H54 (cell line): ENCODE measurements at regions not wholly inside any gene's neighbourhood (a gene's known extent, or its start where the extent isn't known, plus 50 kb on each side); places are given as distances from the start of the nearest gene placed in this dataset.

Experiments used
- DNase-seq: peaks from one replicate; pipeline ENCODE4 v3.0.0; 2011; ENCODE audit warnings: low spot score, mixed read lengths; ENCODE audit not compliant: insufficient read length
- FAIRE-seq: peaks from 3 replicates; lab custom pipeline; 2011; peaks lifted over from hg19 to GRCh38; lab: Jason Lieb, UNC
- POLR2A ChIP-seq: IDR thresholded peaks from 2 replicates; pipeline ENCODE4 v1.6.1; 2011; ENCODE audit warnings: low read depth, mild to moderate bottlenecking, low read length

DNA sequence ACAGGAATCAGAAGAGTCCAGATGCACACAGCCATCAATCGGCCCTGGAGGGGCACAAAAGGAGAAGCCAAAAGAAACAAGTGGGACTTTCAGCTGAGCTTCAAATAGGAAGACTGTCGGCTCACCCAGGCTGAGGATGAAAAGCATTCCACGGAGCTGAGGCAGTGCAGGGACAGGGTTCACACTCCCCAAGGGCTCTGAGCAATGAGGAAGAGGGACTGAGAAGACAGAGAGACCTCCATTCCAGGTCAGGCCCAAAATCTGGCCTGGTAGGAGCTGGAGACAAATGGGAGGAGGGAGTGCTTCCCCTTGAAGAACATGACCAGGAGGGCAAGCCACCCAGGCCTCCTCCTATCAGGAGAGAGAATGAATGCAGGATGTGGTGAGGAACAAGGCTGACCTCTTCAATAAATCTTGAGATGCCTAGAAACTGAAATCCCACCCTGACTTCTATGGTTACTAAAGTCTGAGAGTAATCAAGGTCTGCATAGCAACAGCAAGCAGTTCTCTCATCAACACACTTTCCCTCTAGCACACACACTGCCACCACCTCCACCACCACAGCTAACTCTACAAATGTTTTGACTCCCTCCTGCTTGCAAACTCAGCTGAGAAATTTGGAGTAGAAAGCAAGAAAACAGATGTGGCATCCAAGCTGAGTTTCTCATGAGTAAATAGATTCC lies 434.4 kb downstream of the TNS1 start:
- FAIRE-seq (no peak), DNase-seq (no peak)
- TF ChIP-seq POLR2A, result no peak

DNA sequence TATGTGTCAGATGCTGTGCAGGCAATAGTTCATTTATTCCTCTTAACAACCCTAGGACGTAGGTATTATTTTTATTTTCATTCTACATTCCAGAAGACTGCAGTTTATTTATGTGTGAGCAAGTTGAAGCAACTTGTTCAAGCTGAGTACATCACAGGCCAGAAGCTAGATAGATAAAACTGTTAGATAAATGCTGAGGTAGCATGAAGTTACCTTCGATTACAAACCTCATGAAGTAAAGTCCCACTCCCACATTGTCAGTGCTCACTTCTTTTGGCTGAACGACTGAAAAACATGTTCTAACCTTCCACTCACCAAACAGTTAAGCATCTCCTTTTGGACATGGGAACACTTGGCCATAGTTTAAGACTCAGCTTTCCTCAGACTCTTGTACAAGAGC lies 439.2 kb downstream of the TNS1 start:
- FAIRE-seq, result no peak
- DNase-seq, result no peak
- TF ChIP-seq POLR2A, result no peak

DNA sequence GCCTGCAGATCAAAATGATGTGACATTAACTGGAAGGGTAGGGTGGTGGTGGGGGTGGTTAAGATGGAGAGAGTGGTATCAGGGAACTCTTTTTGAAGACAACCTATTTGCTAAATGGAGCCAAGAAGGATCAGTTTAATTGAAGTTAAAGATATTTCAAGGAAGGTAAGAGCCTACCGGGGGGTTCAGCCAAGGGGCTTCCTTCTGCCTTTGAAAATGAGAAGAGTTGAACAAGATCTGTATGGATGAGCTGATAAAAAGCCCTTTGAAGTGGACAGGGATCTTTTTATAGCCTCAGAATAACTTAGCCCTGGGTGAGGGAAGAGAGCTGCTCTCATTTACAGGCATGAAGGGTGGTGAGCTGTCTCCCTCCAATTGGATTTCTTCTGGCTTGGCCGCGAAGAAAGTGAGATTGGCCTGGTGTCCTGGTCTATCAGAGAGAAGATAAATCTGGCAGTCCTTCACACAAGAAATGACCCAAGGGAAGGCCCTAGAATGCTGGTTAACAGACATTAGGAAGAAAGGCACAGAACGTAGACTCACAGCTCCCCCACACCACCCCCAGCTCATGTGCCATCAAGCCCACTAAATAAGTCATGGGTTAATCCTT lies 439.8 kb downstream of the TNS1 start:
- TF ChIP-seq POLR2A, result no peak
- FAIRE-seq (no peak), DNase-seq (no peak)

DNA sequence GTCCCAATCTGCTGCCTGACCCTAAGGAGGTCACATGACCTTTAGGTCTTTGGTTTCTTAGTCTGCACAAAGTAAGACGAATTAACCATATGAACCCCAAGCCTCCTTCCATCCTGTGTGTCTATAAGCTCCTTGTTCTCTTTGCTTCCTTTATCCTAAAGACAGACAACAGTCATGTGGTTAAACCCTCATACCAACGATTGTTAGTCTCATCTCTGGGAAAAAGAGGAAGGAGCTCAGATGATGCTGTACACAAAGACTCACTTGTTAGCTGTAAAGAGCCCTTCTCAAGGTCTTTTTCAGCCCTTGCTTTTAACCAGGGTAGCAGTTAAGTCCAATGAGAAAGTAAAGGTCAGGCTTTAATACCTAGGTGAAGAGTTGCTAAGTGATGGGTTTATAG lies 443.7 kb downstream of the TNS1 start:
- no peak for TF ChIP-seq POLR2A
- DNase-seq, result no peak
- FAIRE-seq, result no peak

DNA sequence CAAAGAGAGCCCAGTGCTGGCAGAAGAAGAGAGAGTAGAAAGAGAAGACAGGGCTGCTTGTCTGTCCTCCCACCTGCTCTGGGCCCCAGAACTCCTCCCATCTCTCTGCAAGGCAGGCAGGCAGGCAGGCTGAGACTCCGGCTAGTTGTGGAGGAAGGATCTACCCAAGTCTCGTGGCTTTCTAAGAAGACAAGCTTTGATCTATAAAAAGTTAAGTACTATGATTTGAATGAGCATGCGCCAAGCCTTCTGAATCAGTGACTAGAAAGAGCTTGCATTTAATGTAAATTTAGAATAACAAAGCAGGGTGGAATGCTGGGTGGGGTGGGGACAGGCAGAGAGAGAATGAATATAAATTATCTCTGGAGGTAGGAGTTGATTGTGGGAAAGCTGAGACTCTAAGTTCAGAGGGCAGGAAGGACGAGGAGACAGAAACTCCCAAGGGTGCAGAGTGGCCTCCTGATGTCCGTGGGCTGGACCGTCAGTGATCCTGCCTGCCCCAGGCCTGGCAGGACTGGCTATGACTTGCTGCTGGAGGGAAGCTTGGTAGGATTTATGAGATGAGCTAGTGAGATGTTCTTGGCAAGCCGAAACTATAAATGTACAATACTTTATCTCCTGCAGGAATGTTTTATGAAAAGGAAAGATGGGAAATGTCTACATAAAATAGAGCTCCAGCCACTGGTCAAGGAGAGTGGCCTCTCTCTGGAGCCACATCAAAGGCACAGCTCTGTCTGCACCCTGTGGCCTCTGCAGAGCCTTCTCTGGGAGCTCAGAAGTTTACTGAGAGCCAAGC lies 447.5 kb downstream of the TNS1 start:
- no peak for DNase-seq
- TF ChIP-seq POLR2A, result no peak
- no peak for FAIRE-seq

DNA sequence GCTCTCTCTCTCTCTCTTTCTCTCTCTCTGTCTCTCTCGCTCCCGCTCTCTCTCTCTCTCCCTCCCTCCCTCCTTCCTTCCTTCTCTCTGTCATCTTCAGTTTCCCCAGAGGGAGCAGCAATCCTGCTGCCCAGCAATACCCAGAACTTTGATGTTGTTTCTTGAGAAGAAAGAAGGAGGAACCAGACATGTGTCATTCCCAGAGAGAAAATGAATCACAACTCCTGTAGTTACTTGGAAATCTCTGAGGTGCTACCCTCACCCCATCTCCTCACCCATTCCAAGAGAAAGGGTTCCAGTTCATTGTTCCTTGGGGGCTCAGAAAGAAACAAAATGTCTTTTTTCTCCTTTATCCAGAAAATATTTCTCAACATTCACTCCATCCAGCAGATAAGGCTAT lies 449.1 kb downstream of the TNS1 start:
- no peak for FAIRE-seq
- no peak for TF ChIP-seq POLR2A
- no peak for DNase-seq

DNA sequence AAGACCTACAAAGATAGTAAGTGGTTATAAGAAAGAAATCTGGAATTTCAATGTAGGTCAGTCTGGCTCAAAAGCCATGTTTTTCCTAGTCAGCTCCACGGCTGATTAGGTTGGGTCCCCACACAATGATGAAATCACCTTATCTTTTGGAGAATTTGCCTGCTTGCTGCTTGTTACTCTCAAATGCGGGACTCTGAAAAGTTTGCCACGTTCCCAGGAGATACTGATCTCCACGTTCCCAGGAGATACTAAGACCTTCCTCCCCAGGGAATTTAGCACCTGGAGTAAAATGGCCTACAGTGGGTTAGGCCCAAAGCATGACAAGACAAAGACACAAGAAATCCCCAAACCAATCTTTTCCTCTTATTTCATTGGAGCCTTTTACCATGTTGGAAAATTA lies 449.6 kb downstream of the TNS1 start:
- FAIRE-seq (no peak), DNase-seq (no peak)
- no peak for TF ChIP-seq POLR2A

DNA sequence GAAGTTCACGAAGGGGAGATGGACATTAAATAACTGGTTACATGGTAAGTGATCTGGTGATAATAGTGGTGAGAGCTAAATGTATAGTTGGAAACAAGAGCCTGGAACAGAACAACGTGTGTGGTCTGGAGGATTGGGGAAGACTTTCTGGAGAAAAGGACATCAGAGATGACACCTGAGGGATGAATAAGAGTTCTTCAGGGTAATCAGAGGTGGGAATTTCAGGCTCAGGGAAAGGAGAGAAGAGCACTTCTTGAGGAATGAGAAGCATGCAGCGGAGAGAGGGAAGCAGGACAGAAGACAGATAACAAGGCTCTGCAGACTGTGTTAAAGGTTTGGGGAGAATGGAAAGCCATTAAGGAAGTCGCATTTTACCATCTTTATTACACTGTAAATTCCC lies 450.7 kb downstream of the TNS1 start:
- DNase-seq (no peak), FAIRE-seq (no peak)

DNA sequence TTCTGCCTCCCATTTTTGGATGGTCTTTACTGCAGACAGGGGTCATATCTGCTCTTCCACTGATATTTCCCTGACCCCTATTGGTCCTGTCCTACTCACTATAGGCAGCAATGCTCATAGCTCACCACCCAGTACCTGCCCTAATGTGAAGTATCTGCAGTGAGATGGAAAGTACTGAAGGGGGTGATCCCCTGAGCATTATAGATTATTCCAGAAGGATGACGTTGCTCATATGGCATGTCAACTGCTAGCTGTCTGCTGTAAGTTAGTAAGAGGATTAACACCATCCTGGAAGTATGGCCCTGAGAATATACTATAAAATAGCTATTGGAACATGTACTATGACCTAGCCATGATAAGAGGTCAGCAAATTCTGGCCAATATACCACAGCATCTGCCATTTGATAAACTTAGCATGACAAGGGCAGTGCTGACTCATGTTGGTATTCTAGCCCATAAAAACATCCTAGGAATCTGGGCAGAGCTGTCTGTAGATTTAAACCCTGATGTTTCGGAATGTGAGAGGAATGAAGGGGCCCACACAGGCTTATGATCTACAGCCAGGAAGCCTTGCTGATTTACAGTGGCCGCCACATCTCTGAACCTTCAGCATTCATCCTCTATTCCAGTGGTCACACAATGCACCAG lies 451.4 kb downstream of the TNS1 start:
- TF ChIP-seq POLR2A, result no peak
- DNase-seq (no peak), FAIRE-seq (peak; percentile 38)

More for the DNA sequence above, 450.7 kb downstream of the TNS1 start:
- no peak for TF ChIP-seq POLR2A

DNA sequence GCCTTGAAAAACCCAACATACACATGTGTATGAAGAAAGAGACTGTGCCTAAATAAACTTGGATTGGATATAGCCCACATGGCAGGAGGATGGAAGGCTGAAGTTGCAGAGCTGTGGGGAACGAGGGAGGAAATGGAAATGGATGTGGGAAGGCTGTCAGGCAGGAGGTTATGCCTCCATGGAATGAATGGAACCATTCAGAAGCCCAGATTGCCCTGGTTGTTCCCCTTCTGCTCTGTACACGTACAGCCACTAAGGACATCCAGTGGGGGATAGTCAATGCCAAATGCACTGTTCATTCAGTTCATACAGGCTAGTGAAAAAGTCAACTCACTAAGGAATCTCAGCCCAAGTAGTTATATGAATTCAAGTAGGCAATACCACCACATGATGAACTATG lies 463.7 kb downstream of the TNS1 start:
- TF ChIP-seq POLR2A, result no peak
- DNase-seq (no peak), FAIRE-seq (no peak)

DNA sequence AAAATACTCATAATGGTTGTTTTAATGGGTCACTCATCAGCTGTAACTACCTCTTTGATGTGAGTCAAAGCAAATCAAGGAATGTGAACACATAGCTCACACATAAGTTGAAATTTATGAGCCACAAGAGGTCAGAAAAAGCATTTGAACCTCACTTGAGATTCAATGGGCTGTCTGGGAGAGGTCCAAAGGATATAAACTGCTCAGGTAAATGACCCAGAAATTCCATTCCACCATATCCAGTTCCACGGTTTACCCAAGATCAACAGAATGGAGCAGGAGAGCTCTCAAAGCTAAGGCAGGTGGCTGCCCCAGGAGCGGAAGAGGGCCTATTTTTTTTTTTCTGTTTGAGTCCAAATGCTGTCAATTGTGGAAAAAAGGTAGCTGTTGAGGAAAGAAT lies 464.1 kb downstream of the TNS1 start:
- DNase-seq (no peak), FAIRE-seq (no peak)
- TF ChIP-seq POLR2A, result no peak

DNA sequence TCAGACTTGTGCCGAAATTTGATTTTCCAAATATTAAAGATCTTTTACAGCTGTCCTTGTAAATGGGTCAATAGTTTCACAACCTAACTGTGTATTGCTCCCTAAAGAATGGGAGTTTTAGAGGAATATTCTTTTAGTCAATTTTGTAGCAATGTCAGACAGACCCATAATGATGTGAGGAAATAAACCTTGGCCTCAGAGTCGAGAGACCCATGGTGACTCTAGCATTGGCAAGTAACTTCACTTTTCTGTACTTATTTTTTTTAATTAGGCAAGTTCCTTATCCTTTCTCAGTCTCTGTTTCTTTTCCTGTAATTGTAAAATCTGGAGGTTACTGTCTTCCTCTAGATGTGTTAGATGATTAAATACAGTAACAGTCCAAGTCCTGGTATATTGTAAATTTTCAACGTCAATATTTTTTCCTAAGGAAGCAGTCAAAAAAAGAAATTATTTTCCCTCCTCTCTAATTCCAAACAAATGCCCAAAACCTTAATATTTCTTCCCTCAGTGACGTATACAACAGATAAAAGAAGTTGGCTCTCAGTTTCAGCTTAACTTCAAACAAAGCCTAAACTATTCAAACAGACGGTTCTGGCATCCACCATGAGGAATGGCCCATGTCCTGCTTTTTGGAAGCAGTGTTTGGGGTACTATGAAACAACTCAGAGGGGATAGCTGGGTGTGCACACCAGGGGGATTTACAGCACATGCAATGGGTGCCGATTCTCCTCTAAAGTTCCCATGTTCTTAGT lies 466.7 kb downstream of the TNS1 start:
- no peak for FAIRE-seq
- no peak for TF ChIP-seq POLR2A
- DNase-seq, result no peak

DNA sequence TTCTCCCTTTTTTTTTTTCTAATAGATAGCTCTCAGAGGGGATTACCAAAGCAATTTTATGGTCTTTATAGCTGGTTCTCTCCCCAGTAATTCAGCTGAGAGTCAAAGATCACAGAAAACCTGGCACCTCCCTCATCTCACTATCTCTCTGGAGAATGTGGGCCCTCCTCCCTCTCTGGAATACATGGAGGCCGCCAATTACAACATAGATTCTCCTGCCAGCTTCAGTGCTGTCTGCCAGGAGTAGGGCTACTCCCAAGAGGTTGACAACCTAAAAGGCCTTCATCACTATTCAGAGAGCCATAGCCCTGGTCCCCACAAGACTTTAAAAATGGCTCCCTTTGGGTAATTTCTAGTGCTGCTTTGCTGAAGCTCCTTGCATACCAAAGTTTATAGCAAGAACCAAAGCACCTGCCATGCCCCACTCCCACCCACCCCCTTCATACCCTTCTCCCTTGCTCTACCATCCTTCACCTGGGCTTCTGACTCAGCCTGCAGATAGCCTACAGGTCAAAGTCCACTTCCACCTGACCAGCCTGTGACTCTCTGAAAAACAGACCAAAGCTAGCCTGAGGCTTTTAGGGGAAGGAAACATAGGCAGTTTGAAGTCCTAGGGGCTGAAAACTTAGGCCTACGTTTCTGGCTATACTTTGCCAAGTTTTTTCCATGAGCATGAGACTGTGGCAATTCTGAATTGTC lies 472.3 kb downstream of the TNS1 start:
- no peak for TF ChIP-seq POLR2A
- FAIRE-seq (no peak), DNase-seq (no peak)

DNA sequence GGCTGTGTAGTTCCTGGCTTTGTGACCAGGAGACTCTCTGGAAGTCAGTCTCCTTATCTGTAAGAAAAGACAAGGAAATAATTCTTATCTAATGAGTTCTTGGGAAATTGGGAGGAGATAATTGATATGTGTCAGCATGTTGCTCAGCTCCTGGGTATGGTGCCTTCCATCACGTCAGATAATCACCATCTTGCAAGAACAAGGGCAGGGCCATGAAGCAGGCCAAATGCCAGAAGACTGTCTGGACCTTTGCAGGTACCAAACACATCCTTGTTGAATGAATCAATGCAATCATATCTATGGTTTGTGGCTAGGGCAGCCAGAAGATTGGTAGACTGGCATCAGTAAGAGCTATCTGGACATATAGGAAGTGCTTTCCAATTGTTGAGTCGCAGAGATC lies 473.5 kb downstream of the TNS1 start:
- TF ChIP-seq POLR2A, result no peak
- DNase-seq (no peak), FAIRE-seq (no peak)
